Renal cortex interstitium (tissue), 11 donors: ENCODE measurements at regions not wholly inside any gene's neighbourhood (a gene's known extent, or its start where the extent isn't known, plus 50 kb on each side); places are given as distances from the start of the nearest gene placed in this dataset.
A peak's percentile ranks its signal among the peaks of the same experiment; 100 is the strongest.

ENCODE experiments used
- DNase-seq, 11 donors: peaks; one replicate each; pipeline ENCODE4 v3.0.0-alpha.2; 2013; ENCODE audit warnings: low read depth in 9 of 11, low spot score in 4 of 11; ENCODE audit errors: extremely low read depth in 1 of 11

GRCh38 chr3:13966302-13966701 lies 86.4 kb upstream of the WNT7A start:
- DNase-seq = no peak

- no peak for DNase-seq
Measured at GRCh38 chr3:13963137-13963886, 83.4 kb upstream of the WNT7A start.

GRCh38 chr3:13954741-13955483 lies 75.0 kb upstream of the WNT7A start:
- DNase-seq = peak in 1 of 11 donors; percentile 10

GRCh38 chr3:13954266-13954665 lies 74.4 kb upstream of the WNT7A start:
- DNase-seq = no peak

- DNase-seq = no peak
Measured at GRCh38 chr3:13951184-13951583, 71.3 kb upstream of the WNT7A start.

- DNase-seq = no peak
Measured at GRCh38 chr3:13950042-13950441, 70.2 kb upstream of the WNT7A start.

- no peak for DNase-seq
Measured at GRCh38 chr3:13947912-13948311, 68.0 kb upstream of the WNT7A start.

- DNase-seq = no peak
Measured at GRCh38 chr3:13939206-13939605, 59.3 kb upstream of the WNT7A start.

GRCh38 chr3:13937131-13937530 lies 57.3 kb upstream of the WNT7A start:
- DNase-seq = no peak

- DNase-seq = no peak
Measured at GRCh38 chr3:13935494-13936094, 55.7 kb upstream of the WNT7A start.

- DNase-seq = no peak
Measured at GRCh38 chr3:13934813-13935212, 54.9 kb upstream of the WNT7A start.

GRCh38 chr3:13934315-13934714 lies 54.4 kb upstream of the WNT7A start:
- no peak for DNase-seq

GRCh38 chr3:13932578-13933295 lies 52.9 kb upstream of the WNT7A start:
- peak in 8 of 11 donors; percentile 8 to 44 (median 24) for DNase-seq

GRCh38 chr3:13931172-13931571 lies 51.3 kb upstream of the WNT7A start:
- DNase-seq = no peak
